ENCODE measurements at regions not wholly inside any gene's neighbourhood (a gene's known extent, or its start where the extent isn't known, plus 50 kb on each side); places are given as distances from the start of the nearest gene placed in this dataset.
"Not testable (repeated sequence)": the region's sequence is repeated elsewhere in the genome, so short reads cannot be mapped to it uniquely, and the experiment has no call there.

GRCh38 chr6:90372450-90372849 lies 75.8 kb upstream of the BACH2 start:
- no peak for DNase-seq (ENCODE audit: low spot score)

- DNase-seq (ENCODE audit: low spot score): no peak
These were observed 73.9 kb upstream of the BACH2 start for GRCh38 chr6:90370493-90370959.

DNA sequence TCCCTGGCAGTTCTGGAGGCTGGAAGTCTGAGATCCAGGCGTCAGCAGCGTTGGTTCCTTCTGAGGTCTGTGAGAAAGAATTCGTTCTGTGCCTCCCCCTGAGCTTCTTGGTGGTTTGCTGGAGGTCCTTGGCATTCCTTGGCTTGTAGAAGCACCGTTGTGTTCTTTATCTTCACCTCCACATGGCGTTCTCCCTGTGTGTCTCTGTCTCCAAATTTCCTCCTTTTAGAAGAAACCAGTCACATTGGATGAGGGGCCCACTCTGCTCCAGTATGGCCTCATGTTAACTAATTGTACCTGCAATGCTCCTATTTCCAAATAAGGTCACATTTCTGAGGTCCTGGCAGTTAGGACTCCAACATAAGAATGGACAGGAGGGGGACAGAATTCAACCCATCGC lies 73.0 kb upstream of the BACH2 start:
- DNase-seq (ENCODE audit: low spot score): no peak

DNA sequence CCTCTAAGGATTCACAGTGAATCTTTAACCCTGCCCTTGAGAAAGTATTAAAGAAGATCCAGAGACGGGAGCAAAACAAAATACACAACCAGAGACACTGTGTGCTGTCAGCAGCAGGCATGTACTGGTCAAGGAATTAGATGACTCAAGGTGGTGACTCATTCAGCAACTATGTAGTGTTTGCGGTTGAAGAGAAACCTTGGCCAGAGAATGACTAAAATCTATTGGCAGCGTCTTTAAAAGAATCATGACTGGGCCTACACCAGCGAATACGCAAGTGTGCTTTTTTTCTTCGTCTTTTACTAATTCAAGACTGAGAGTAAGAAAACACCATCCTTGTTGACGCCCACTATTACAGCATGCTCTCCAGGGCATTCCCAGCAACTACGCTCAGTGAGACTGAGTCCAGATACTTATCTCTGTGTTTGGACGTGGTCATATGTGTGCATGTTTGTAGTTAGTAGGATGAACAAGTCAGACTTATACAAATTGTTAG lies 72.4 kb upstream of the BACH2 start:
- DNase-seq (ENCODE audit: low spot score): peak; percentile 96

- no peak for DNase-seq (ENCODE audit: low spot score)
These were observed 72.0 kb upstream of the BACH2 start for GRCh38 chr6:90368601-90369000.

- DNase-seq (ENCODE audit: low spot score): no peak
These were observed 71.4 kb upstream of the BACH2 start for GRCh38 chr6:90368001-90368400.

DNA sequence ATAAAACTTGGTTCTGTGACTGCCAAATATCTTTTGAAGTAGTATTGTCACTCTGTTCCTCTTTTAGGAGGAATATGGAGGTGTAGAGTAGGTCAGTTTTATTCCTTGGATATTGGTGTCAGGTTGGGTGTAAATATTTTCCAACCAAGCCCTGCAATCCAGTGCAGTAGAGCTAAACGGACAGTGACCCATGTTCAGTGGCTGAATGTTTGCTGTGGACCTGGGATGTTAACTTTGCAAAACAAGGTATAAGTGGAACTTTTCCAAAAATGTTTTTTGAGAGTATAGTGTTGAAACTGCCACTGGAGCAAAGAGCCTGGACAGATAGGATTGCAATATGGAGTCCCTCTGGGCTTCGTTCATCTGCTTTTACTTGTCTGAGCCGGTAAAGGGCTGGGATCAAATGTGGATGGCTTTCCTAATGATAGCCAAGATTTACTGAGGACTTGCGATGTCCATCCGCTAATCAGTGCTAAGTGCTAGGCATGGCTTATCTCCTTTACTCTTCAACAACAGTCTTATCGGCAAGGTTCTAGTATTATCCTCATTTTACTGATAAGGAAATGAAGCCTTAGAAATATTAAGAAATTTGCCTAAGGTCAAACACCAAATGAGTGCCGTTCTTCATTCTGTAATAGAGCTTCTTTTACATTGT lies 69.0 kb upstream of the BACH2 start:
- no peak for DNase-seq (ENCODE audit: low spot score)

DNA sequence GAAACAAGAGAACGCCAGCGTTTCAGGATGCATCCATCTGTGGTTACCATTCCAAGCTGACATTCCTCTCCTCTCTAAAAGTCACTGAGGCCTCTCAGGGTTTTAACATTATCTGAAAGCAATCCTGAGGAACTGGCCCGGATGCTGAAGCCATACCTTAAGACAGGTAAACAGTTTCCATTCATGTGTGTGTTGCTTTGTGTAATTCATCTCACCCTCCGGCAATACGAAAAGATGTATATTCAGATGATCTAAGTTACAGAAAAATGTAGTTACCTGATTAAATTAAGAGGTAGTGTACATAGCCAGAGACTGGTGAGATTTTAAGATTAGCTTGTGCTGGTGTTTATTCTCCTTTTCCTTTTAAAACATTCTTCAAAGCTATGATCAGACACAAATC lies 68.4 kb upstream of the BACH2 start:
- DNase-seq (ENCODE audit: low spot score): no peak

DNA sequence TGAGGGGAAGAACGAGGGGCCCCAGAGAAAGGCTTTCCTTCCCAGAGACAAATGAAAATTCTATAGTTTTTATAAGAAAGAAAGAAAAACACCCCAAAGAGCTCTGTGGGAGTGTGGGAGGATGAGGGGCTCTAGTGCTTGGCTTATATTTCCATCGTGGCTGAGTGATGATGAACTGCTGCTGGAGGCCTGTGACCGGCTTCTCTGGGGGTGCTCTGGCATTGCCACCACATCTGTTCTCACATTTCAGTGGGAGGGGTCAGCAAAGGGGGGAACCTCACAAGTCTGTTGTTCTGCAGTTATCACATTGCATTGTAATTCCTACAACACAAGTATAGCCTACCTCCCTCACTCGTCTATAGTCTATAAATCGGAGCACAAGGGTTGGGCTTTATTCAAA lies 67.6 kb upstream of the BACH2 start:
- no peak for DNase-seq (ENCODE audit: low spot score)

- no peak for DNase-seq (ENCODE audit: low spot score)
These were observed 65.7 kb upstream of the BACH2 start for GRCh38 chr6:90362318-90362717.

DNA sequence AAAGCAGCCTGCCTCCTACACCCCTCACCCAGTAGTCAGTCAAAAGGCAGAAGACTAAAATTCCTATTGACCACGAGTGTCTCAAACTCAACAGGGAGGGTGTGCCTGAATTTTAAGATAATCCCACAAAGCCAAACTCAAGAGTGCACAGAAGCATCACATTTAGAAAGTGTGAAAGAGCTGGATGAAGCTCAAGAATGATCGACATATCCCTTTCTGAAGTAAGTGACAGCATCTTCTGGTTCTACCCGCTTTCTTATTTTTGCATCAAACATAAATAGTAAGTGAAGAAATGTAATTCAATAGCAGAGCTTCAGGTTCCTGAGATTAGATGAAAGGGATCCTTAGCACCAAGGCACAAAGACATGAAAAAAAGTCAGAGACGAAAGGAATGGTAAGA lies 64.5 kb upstream of the BACH2 start:
- no peak for DNase-seq (ENCODE audit: low spot score)

DNA sequence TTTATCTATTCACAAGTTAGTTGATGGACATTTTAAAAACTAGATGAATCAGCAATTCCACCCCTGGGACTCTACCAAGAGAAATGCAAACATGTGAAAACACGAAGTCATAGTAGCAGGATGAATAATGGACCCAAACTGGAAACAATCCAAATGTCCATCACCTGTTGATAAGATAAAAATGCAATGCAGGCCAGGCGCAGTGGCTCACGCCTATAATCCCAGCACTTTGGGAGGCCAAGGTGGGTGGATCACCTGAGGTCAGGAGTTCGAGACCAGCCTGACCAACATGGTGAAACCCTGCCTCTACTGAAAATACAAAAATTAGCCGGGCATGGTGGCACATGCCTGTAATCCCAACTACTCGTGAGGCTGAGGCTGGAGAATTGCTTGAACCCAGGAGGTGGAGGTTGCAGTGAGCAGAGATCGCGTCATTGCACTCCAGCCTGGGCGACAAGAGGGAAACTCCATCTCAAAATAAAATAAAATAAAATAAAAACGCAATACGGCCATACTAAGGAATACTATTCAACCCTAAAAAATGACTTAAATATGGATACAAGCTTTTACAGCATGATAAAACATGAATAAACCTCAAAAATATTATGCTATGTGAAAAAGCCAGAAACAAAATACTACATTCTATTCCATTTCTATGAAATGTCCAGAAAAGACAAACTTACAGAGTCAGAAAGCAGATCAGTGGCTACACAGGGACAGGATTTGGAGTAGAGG lies 61.6 kb upstream of the BACH2 start:
- not testable (repeated sequence) for DNase-seq (ENCODE audit: low spot score)

DNA sequence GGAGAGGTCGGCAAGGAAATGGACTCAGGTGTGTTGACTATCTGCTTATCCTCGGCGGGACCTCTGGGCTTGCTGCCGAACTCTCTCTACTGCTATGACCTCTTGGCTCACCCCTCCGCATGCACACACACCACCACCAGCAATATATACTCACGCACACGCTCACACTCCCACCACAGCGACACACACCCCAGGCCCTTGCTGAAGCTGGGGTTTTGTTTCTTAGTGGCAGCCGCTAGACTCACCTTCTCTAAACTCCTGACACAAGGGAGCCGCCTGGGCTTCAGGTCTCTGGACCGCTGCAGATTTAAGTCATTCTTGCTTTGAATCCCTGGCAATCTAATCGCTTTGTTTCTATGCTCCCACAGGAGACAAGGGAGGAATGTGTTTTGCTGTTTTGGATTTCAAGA lies 59.4 kb upstream of the BACH2 start:
- DNase-seq (ENCODE audit: low spot score): no peak

GRCh38 chr6:90354961-90355360 lies 58.3 kb upstream of the BACH2 start:
- no peak for DNase-seq (ENCODE audit: low spot score)

DNA sequence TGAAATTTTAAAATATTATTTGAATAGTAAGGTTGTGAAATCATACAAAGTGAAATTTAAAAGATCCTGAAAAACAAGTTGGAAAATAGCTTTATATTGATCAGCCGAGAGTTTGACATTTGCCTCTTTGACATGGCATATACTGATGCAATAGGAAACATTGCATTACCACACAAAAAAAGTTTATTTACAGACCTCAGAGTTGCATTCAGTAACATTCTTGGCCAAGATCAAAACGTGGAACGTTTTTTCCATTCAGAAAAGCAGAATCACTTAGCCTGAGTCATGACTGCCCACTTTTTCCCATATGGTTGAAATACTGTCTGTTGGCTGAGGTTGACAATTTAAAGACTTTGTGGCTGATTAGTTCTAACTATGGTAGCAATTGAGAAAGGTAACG lies 55.1 kb upstream of the BACH2 start:
- DNase-seq (ENCODE audit: low spot score): no peak

GRCh38 chr6:90350689-90351554 lies 54.3 kb upstream of the BACH2 start:
- DNase-seq (ENCODE audit: low spot score): no peak

GRCh38 chr6:90347411-90347851 lies 50.8 kb upstream of the BACH2 start:
- DNase-seq (ENCODE audit: low spot score): no peak

GRCh38 chr6:90346729-90347128 lies 50.1 kb upstream of the BACH2 start:
- no peak for DNase-seq (ENCODE audit: low spot score)
